ENCODE measurements at regions not wholly inside any gene's neighbourhood (a gene's known extent, or its start where the extent isn't known, plus 50 kb on each side); places are given as distances from the start of the nearest gene placed in this dataset.

- peaks cover 18% of the 10 kb centered on the region for H3K4me1 ChIP-seq (ENCODE audit: insufficient read depth)
- H2AFZ ChIP-seq = no peak overlapping the region
- no peak overlapping the region for H3K4me3 Mint-ChIP-seq
- no peak for DNase-seq (ENCODE audit: low spot score)
- no peak overlapping the region for H3K27ac ChIP-seq (ENCODE audit: low read depth)
- no peaks in the 10 kb centered on the region for H4K20me1 ChIP-seq (replicated peaks; ENCODE audit: insufficient read depth)
- H3K4me2 ChIP-seq = no peak overlapping the region
- peaks cover 38% of the 10 kb centered on the region for H3K27me3 Mint-ChIP-seq (ENCODE audit: insufficient read depth, low read depth, poor library complexity)
- H3K36me3 ChIP-seq (ENCODE audit: insufficient read depth) = no peaks in the 10 kb centered on the region
- peaks cover 24% of the 10 kb centered on the region for H3K4me1 Mint-ChIP-seq
- no peaks in the 10 kb centered on the region for H3K9me3 Mint-ChIP-seq
- no peak overlapping the region for H3K4me3 ChIP-seq
- no peaks in the 10 kb centered on the region for H3K79me2 ChIP-seq (replicated peaks; ENCODE audit: insufficient read depth)
- ATAC-seq = no peak; the same call in 2 of the 3 replicates
- peaks cover 13% of the 10 kb centered on the region; the same call in 1 of the 2 replicates for H3K27me3 ChIP-seq (ENCODE audit: insufficient read depth)
- TF ChIP-seq, protein P1, sequence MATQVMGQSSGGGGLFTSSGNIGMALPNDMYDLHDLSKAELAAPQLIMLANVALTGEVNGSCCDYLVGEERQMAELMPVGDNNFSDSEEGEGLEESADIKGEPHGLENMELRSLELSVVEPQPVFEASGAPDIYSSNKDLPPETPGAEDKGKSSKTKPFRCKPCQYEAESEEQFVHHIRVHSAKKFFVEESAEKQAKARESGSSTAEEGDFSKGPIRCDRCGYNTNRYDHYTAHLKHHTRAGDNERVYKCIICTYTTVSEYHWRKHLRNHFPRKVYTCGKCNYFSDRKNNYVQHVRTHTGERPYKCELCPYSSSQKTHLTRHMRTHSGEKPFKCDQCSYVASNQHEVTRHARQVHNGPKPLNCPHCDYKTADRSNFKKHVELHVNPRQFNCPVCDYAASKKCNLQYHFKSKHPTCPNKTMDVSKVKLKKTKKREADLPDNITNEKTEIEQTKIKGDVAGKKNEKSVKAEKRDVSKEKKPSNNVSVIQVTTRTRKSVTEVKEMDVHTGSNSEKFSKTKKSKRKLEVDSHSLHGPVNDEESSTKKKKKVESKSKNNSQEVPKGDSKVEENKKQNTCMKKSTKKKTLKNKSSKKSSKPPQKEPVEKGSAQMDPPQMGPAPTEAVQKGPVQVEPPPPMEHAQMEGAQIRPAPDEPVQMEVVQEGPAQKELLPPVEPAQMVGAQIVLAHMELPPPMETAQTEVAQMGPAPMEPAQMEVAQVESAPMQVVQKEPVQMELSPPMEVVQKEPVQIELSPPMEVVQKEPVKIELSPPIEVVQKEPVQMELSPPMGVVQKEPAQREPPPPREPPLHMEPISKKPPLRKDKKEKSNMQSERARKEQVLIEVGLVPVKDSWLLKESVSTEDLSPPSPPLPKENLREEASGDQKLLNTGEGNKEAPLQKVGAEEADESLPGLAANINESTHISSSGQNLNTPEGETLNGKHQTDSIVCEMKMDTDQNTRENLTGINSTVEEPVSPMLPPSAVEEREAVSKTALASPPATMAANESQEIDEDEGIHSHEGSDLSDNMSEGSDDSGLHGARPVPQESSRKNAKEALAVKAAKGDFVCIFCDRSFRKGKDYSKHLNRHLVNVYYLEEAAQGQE (IDR thresholded peaks at IDR 0.05; ENCODE audit: unreplicated experiment) = no peak
- TF ChIP-seq, protein P2, sequence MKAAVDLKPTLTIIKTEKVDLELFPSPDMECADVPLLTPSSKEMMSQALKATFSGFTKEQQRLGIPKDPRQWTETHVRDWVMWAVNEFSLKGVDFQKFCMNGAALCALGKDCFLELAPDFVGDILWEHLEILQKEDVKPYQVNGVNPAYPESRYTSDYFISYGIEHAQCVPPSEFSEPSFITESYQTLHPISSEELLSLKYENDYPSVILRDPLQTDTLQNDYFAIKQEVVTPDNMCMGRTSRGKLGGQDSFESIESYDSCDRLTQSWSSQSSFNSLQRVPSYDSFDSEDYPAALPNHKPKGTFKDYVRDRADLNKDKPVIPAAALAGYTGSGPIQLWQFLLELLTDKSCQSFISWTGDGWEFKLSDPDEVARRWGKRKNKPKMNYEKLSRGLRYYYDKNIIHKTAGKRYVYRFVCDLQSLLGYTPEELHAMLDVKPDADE (IDR thresholded peaks at IDR 0.05) = no peak
- TF ChIP-seq EZH2 (IDR thresholded peaks at IDR 0.05; ENCODE audit: low read depth, unreplicated experiment) = no peak
- TF ChIP-seq STAT1 (IDR thresholded peaks at IDR 0.05; ENCODE audit: unreplicated experiment) = no peak
- no peak for TF ChIP-seq EZH2phosphoT487 (IDR thresholded peaks at IDR 0.05; ENCODE audit: unreplicated experiment)
- H3F3A ChIP-seq (replicated peaks; ENCODE audit: low read depth) = no peaks in the 10 kb centered on the region
- no peak overlapping the region for H3K27ac Mint-ChIP-seq
- no peaks in the 10 kb centered on the region for H3K36me3 Mint-ChIP-seq (ENCODE audit: low read depth)
- no peaks in the 10 kb centered on the region for H3K9me2 ChIP-seq (ENCODE audit: insufficient read depth)
These were observed 139.1 kb downstream of the CCT6B start for GRCh38 chr17:34822007-34822739.

- H3F3A ChIP-seq (replicated peaks; ENCODE audit: low read depth) = no peaks in the 10 kb centered on the region
- H3K27ac ChIP-seq (ENCODE audit: low read depth) = no peak overlapping the region
- Mint-ChIP-seq H3K36me3 (ENCODE audit: low read depth) (no peaks in the 10 kb centered on the region), H3K27me3 (ENCODE audit: insufficient read depth, low read depth, poor library complexity) (peaks cover 44% of the 10 kb centered on the region), H3K9me3 (no peaks in the 10 kb centered on the region), H3K4me3 (no peak overlapping the region), H3K4me1 (peaks cover 37% of the 10 kb centered on the region), H3K27ac (no peak overlapping the region)
- peaks cover 18% of the 10 kb centered on the region for H3K4me1 ChIP-seq (ENCODE audit: insufficient read depth)
- H3K4me3 ChIP-seq = no peak overlapping the region
- H3K79me2 ChIP-seq (replicated peaks; ENCODE audit: insufficient read depth) = no peaks in the 10 kb centered on the region
- ATAC-seq = peak; percentile 61
- H3K9me2 ChIP-seq (ENCODE audit: insufficient read depth) = no peaks in the 10 kb centered on the region
- no peaks in the 10 kb centered on the region for H3K36me3 ChIP-seq (ENCODE audit: insufficient read depth)
- H3K4me2 ChIP-seq = peak overlapping the region; percentile 58; the same call in 1 of the 2 replicates
- H4K20me1 ChIP-seq (replicated peaks; ENCODE audit: insufficient read depth) = no peaks in the 10 kb centered on the region
- DNase-seq (ENCODE audit: low spot score) = no peak
- peak overlapping the region; percentile 63 for H2AFZ ChIP-seq
- peaks cover 13% of the 10 kb centered on the region; the same call in 1 of the 2 replicates for H3K27me3 ChIP-seq (ENCODE audit: insufficient read depth)
- TF ChIP-seq EZH2phosphoT487 (IDR thresholded peaks at IDR 0.05; ENCODE audit: unreplicated experiment) (no peak), JUNB (IDR thresholded peaks at IDR 0.05; ENCODE audit: unreplicated experiment) (no peak), POLR2AphosphoS5 (IDR thresholded peaks at IDR 0.05; ENCODE audit: low read depth) (no peak), STAT1 (IDR thresholded peaks at IDR 0.05; ENCODE audit: unreplicated experiment) (no peak), NANOG (IDR thresholded peaks at IDR 0.05; ENCODE audit: borderline replicate concordance) (no peak)
- TF ChIP-seq, protein P3, sequence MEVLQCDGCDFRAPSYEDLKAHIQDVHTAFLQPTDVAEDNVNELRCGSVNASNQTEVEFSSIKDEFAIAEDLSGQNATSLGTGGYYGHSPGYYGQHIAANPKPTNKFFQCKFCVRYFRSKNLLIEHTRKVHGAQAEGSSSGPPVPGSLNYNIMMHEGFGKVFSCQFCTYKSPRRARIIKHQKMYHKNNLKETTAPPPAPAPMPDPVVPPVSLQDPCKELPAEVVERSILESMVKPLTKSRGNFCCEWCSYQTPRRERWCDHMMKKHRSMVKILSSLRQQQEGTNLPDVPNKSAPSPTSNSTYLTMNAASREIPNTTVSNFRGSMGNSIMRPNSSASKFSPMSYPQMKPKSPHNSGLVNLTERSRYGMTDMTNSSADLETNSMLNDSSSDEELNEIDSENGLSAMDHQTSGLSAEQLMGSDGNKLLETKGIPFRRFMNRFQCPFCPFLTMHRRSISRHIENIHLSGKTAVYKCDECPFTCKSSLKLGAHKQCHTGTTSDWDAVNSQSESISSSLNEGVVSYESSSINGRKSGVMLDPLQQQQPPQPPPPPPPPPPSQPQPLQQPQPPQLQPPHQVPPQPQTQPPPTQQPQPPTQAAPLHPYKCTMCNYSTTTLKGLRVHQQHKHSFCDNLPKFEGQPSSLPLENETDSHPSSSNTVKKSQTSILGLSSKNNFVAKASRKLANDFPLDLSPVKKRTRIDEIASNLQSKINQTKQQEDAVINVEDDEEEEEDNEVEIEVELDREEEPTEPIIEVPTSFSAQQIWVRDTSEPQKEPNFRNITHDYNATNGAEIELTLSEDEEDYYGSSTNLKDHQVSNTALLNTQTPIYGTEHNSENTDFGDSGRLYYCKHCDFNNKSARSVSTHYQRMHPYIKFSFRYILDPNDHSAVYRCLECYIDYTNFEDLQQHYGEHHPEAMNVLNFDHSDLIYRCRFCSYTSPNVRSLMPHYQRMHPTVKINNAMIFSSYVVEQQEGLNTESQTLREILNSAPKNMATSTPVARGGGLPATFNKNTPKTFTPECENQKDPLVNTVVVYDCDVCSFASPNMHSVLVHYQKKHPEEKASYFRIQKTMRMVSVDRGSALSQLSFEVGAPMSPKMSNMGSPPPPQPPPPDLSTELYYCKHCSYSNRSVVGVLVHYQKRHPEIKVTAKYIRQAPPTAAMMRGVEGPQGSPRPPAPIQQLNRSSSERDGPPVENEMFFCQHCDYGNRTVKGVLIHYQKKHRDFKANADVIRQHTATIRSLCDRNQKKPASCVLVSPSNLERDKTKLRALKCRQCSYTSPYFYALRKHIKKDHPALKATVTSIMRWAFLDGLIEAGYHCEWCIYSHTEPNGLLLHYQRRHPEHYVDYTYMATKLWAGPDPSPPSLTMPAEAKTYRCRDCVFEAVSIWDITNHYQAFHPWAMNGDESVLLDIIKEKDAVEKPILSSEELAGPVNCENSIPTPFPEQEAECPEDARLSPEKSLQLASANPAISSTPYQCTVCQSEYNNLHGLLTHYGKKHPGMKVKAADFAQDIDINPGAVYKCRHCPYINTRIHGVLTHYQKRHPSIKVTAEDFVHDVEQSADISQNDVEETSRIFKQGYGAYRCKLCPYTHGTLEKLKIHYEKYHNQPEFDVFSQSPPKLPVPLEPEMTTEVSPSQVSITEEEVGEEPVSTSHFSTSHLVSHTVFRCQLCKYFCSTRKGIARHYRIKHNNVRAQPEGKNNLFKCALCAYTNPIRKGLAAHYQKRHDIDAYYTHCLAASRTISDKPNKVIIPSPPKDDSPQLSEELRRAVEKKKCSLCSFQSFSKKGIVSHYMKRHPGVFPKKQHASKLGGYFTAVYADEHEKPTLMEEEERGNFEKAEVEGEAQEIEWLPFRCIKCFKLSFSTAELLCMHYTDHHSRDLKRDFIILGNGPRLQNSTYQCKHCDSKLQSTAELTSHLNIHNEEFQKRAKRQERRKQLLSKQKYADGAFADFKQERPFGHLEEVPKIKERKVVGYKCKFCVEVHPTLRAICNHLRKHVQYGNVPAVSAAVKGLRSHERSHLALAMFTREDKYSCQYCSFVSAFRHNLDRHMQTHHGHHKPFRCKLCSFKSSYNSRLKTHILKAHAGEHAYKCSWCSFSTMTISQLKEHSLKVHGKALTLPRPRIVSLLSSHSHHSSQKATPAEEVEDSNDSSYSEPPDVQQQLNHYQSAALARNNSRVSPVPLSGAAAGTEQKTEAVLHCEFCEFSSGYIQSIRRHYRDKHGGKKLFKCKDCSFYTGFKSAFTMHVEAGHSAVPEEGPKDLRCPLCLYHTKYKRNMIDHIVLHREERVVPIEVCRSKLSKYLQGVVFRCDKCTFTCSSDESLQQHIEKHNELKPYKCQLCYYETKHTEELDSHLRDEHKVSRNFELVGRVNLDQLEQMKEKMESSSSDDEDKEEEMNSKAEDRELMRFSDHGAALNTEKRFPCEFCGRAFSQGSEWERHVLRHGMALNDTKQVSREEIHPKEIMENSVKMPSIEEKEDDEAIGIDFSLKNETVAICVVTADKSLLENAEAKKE (CRISPR knock-in tag; IDR thresholded peaks at IDR 0.05) = no peak
These were observed 140.3 kb downstream of the CCT6B start for GRCh38 chr17:34820922-34821321.
